KOPT-K1 (cell line): ENCODE measurements at regions not wholly inside any gene's neighbourhood (a gene's known extent, or its start where the extent isn't known, plus 50 kb on each side); places are given as distances from the start of the nearest gene placed in this dataset.

Experiments
- H3K27ac ChIP-seq: fragments of 200-600 bp; sonication (generic); 2 replicates; pipeline ENCODE4 v1.5.1; 2016; ENCODE audit warnings: antibody characterized with exemption, mild to moderate bottlenecking, low read depth, low read length; ENCODE audit not compliant: poor library complexity, severe bottlenecking
- H3K36me3 ChIP-seq: fragments of 200-600 bp; sonication (generic); 2 replicates; pipeline ENCODE4 v1.5.1; 2017; ENCODE audit warnings: antibody characterized with exemption, mild to moderate bottlenecking, low read length, moderate library complexity; ENCODE audit not compliant: insufficient read depth
- H3K9me3 ChIP-seq: fragments of 200-600 bp; sonication (generic); 2 replicates; pipeline ENCODE4 v1.5.1; 2017; ENCODE audit warnings: antibody characterized with exemption, low read length, mild to moderate bottlenecking; ENCODE audit not compliant: insufficient read depth, poor library complexity, severe bottlenecking

DNA sequence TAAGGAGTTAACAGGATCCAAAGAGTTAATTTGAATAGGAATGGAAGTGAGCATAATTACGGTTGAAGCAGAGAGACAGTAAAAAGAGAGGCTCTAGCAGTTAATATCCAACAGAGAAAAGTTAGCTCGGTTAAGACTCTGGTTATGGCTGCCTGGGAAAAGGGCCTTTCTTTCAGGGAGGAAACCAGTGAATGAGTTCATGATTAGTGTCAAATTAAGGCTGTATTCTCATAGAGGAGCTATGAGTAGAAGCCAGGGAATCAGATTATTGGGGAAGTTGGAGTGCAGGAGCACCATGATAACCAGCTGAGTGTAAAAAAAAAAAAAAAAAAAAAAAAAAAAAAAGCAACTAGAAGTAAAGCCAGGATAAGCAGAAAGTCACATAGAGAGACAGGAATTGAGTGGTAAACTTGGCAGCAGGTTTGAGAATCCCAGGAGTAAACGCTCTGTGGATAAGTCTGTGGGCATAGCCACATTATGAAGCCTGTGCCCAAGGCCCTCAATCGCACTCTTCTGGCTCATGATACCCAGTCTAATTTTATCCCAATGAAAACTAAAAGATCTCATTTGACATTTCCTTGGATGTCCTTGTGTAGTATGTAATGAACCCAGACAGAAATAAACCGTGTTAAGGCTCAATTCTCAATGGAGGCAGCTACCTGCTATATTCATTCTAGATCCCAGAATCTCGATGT, 372.6 kb upstream of the MPDZ start:
- Histone ChIP-seq H3K27ac (no peak overlapping the region), H3K9me3 (no peaks in the 10 kb centered on the region), H3K36me3 (no peaks in the 10 kb centered on the region)

DNA sequence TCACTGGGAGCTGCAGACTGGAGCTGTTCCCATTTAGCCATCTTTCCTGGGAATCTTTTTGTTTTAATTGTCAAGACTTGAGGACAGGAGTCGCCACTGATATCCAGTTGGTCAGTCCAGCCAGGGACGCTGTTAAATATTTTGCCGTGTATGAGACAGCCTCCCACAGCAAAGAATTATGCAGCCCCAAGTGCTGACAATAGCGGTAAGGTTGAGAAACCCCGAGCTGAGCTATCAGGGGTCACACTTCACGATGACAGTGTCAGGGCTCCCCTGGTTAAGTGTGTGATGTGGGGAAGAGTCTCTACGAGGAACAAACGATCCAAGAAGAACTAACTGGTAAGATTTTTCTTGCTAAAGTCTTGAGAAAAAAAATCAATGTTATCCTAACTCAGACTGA, 372.0 kb upstream of the MPDZ start:
- Histone ChIP-seq H3K36me3 (no peaks in the 10 kb centered on the region), H3K9me3 (no peaks in the 10 kb centered on the region), H3K27ac (no peak overlapping the region)

DNA sequence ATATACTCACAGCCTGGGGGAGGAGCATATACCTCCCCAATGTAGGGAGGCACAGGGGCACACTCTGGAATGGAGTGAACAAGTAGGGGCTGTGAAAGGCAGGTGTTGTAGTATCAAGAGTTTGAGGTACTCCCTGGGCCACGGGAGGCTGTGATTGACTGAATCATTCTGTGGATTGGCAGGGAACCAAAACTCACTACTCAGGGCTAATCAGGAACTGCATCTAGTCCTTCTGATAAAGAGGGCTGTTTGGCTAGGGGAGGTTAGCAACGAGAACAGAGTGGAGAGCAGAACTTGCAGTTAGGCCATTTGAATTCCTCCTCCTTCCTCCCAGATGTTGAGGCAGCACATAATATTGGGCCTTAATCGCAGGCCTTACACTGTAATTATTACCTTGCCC, 369.2 kb upstream of the MPDZ start:
- H3K9me3 ChIP-seq, result no peaks in the 10 kb centered on the region
- H3K27ac ChIP-seq, result no peak overlapping the region
- no peaks in the 10 kb centered on the region for H3K36me3 ChIP-seq

DNA sequence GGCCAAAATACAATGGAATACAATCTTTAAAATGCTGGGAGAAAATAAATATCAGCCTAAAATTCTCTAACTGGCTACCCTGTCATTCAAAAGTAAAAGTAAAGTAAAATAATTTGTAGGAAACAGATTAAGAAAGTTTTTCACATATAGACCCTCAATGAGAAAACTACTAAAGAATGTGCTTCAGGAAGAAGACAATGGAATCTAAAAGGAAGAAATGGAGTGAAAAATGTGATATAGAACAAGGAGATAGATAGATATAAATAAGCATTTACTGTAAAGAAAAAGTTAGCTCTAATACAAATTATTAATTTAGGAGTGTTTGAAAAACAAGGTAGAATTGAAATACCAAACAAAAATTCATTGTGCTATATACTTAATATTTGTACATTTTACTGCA, 368.6 kb upstream of the MPDZ start:
- Histone ChIP-seq H3K36me3 (no peaks in the 10 kb centered on the region), H3K9me3 (no peaks in the 10 kb centered on the region), H3K27ac (no peak overlapping the region)

DNA sequence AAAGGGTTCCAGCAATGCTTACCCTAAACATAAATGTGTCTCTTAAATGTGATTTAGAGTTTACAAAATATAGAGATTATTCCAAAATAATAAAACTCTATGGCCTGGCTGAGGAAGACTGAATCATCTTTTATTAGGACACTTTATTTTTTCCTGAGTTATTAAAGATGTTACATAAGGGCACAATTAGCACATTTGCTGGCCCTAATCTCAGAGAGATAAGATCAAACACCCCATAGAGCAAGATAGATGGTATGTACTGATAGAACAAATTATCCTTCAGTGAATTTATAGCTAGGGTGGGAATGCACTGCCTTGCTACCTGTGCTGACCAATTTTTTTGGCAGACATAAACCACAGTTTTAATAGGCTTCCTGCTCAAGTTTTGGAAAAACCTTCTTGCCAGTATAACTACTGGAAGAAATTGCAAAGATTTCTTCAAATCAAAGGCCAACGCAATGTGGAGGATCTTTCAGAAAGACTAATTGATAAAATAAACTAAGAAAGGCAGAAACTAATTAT, 367.1 kb upstream of the MPDZ start:
- Histone ChIP-seq H3K9me3 (no peaks in the 10 kb centered on the region), H3K36me3 (no peaks in the 10 kb centered on the region), H3K27ac (no peak overlapping the region)

DNA sequence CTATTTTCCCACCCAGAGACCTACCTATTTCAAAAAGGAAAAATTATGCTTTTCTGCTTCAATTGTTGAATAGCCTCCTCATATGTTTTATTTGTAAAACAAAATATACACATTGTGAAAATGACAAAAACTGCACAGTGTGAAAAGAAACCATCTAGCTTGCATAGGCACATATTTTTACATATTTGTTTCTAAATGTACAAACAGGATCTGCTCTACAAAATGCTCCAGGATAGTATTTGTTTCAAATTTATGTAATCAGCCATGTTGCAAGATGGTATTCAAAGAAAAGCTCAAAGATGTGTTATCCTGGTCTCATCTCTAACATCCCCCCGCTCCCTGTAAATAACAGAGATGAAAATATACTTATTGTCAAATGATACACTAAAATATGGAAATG, 366.1 kb upstream of the MPDZ start:
- no peaks in the 10 kb centered on the region for H3K9me3 ChIP-seq
- no peak overlapping the region for H3K27ac ChIP-seq
- H3K36me3 ChIP-seq, result no peaks in the 10 kb centered on the region

DNA sequence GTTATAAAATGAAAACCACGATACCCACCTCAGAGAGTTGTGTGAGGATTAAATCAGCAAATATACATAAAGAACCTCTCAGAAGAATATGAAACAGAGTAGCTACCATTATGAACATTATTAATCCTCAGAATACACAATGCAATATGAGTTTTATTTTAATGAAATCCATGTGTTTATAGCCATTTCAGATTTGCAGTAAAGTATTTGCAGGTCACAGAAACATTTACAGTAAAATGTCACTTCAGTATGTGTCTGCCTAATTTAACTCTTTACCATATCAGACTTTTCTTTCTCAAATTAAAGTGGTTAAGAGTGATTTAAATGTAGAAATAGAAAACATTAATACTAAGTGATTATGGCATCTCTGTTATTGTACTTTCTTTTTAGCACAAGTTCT, 365.2 kb upstream of the MPDZ start:
- no peaks in the 10 kb centered on the region for H3K9me3 ChIP-seq
- no peak overlapping the region for H3K27ac ChIP-seq
- H3K36me3 ChIP-seq, result no peaks in the 10 kb centered on the region

DNA sequence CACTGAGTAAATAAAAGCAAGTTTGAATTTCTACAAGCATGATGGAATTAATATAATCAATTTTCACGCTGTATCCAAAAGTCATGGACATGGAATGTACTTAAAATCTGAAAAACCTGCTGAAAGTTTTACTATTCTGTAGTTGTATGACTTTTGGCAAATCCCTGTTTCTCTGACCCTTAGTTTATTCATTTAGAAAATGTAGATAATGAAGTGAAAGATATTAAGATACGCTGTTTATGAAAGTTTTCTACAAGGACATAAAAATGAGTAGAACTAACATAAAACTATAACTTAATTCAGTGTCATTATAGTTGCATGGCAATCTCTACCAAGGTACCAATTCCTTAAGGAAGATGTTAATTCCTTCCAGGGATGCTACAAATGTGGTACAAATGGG, 363.2 kb upstream of the MPDZ start:
- Histone ChIP-seq H3K27ac (no peak overlapping the region), H3K9me3 (no peaks in the 10 kb centered on the region), H3K36me3 (no peaks in the 10 kb centered on the region)

DNA sequence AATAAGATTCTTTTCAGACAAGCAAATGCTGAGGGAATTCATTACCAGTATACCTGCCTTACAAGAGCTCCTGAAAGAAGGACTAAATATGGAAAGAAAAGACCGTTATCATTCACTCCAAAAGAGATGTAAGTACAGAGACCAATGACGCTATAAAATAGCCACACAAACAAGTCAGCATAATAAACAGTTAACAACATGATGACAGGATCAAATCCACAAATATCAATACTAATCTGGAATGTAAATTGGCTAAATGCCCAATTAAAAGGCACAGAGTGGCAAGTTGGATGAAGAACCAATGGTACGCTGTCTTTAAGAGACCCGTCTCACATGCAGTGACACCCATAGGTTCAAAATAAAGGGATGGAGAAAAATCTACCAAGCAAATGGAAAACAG, 349.6 kb upstream of the MPDZ start:
- no peak overlapping the region for H3K27ac ChIP-seq
- no peaks in the 10 kb centered on the region for H3K36me3 ChIP-seq
- no peaks in the 10 kb centered on the region for H3K9me3 ChIP-seq

DNA sequence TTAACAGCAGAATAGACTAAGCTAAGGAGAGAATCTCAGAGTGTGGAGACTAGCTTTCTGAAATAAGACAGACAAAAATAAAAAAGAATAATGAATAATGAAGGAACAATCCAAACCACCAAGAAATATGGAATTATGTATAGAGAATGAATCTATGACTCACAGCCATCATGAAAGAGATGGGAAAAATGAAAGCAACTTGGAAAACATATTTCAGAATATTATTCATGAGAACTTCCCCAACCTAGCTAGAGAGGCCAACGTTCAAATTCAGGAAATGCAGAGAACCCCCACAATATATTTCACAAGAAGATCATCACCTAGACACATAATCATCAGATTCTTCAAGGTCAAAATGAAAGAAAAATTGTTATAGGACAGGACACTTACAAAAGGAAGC, 349.0 kb upstream of the MPDZ start:
- no peak overlapping the region for H3K27ac ChIP-seq
- H3K9me3 ChIP-seq, result no peaks in the 10 kb centered on the region
- no peaks in the 10 kb centered on the region for H3K36me3 ChIP-seq

DNA sequence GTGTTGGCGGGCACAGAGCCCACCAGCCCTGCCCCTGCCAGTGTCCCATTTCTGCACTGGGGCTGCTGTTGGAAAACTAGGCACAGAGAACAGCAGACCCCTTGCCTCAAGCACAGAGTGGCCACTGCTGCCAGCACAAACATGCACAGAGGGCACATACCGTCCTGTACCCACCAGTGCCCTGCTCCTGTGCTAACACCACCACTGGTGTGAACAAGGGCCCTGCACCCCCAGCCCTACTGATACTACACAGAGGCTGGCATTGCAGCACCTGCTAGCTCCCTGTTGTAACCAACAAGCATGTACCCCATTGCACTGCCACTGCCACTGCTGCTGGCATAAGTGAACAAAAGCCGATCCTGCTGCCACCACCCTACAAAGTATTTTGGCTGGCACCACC, 348.0 kb upstream of the MPDZ start:
- Histone ChIP-seq H3K36me3 (no peaks in the 10 kb centered on the region), H3K27ac (no peak overlapping the region), H3K9me3 (no peaks in the 10 kb centered on the region)

DNA sequence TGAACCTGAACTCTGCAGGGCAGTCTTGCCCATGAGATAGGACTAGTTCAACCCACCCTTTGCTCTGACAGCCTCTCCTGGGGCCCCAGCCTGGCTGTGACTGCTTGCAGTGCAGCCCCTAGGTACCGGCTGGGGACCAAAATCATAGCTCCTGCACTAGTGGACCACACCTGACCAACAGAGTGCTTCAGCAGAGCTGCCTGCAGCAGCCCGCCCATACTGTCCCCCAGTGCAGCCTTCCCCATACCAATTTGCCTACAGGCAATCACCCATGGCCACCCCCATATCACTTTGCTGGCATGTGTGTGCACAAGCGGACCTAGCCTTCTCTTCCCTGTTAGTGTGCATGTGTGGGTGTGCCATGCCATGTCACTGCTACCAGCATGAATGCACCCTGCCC, 347.6 kb upstream of the MPDZ start:
- Histone ChIP-seq H3K27ac (no peak overlapping the region), H3K36me3 (no peaks in the 10 kb centered on the region), H3K9me3 (no peaks in the 10 kb centered on the region)

DNA sequence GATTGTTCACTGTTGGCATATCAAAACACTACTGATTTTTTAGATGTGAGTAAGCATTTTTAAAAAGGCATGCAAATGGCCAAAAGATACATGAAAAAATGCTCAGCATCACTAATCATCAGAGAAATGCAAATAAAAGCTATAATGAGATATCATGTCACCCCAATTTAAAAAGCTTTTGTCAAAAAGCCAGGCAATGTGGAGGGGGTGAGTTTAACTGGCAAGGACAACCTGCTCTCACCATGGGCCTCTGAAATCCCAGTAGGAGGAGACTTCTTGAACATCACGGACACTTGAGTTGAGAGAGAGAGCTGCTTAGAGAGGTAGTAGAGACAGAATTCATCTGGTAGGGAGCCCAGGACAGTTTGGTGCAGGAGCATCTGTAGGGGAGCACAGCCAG, 347.1 kb upstream of the MPDZ start:
- no peaks in the 10 kb centered on the region for H3K36me3 ChIP-seq
- H3K9me3 ChIP-seq, result no peaks in the 10 kb centered on the region
- no peak overlapping the region for H3K27ac ChIP-seq

DNA sequence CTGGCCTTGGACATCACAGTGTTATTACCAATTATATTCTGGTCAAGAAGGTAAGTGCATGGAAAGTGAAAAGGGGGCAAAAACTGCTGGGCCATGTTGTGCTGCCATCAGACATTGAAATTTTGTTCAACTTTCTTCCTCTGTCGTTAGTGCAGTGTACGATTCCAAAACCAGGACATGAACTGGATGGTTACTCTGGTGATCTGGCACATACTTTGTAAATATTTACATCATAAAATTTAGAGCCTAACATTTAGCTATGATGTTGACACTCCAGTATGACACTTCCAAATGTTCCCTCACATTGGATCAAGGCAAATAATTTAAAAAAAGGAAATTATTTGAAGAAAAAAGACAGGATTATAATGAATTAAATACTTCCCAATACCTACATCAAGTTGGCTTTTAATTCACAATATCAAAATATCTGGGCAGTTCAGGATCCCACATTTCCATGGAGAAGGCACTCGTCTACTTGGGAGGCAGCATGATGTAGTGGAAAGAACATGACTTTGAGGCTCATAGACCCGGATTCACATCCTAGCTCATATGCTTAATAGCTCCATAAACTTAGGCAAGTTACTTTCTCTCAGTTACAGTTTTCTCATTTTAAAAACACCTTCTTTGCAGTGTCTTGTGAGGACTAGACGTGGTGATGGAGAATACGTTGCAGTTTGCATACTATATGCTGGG, 342.5 kb upstream of the MPDZ start:
- no peaks in the 10 kb centered on the region for H3K36me3 ChIP-seq
- H3K27ac ChIP-seq, result no peak overlapping the region
- H3K9me3 ChIP-seq, result no peaks in the 10 kb centered on the region

DNA sequence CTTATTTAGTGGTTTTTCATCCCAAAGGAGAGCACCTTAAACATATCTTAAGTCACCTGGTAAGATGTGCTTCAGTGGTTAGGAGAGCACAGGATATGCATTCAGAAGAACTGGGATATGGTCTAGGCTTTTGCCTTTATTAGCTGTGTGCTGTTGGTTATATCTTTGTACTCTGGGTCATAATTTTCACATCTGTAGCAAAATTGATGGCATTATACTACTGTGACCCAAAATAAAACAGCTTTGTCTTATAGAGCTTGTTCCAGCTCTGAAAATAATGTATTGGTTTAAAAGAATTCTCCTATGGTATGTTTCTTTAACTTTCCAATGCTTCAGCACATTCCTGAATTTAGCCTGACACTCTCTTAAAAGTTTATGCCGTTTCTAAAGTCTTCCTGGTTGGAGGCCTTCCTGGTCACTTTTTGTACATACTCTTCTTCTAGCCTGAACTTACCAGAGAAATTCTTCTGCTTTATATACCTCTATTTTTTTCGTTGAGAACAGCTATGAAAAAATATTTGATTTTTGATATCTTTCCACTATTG, 337.1 kb upstream of the MPDZ start:
- no peak overlapping the region for H3K27ac ChIP-seq

More for the DNA sequence above, 337.1 kb upstream of the MPDZ start:
- H3K9me3 ChIP-seq, result no peaks in the 10 kb centered on the region
- no peaks in the 10 kb centered on the region for H3K36me3 ChIP-seq
